ENCODE measurements at regions not wholly inside any gene's neighbourhood (a gene's known extent, or its start where the extent isn't known, plus 50 kb on each side); places are given as distances from the start of the nearest gene placed in this dataset.

GRCh38 chrX:10043386-10043785 lies 76.2 kb downstream of the CLDN34 start:
- Histone ChIP-seq H3K27me3 (replicated peaks in 1 of 4; ENCODE audit: control extremely low read depth in 1 of 4, control insufficient read depth in 3 of 4, insufficient read depth in 4 of 4, low read length in 3 of 4) (no peaks in the 10 kb centered on the region), H3K79me2 (ENCODE audit: control insufficient read depth, insufficient read depth, low read length) (peaks cover 78% of the 10 kb centered on the region), H2AFZ (ENCODE audit: insufficient read depth, low read depth, low read length, poor library complexity, severe bottlenecking) (no peak overlapping the region), H3K36me3 (replicated peaks in 1 of 2; ENCODE audit: control extremely low read depth in 1 of 2, control insufficient read depth in 1 of 2, extremely low read depth in 1 of 2, insufficient read depth in 2 of 2, low read length in 1 of 2) (no peaks in the 10 kb centered on the region), H3K4me3 (ENCODE audit: control extremely low read depth in 1 of 5, extremely low read depth in 1 of 5, insufficient read depth in 1 of 5, low read depth in 2 of 5, low read length in 4 of 5) (no peak overlapping the region), H3K4me1 (ENCODE audit: control insufficient read depth in 2 of 2, insufficient read depth in 2 of 2, low read length in 2 of 2) (peaks cover 2 to 13% of the 10 kb centered on the region in 2 donors), H3K4me2 (replicated peaks; ENCODE audit: low read depth, low read length, poor library complexity, severe bottlenecking) (no peak overlapping the region), H4K20me1 (ENCODE audit: control insufficient read depth, insufficient read depth, low read length, poor library complexity, severe bottlenecking) (peaks cover 2% of the 10 kb centered on the region), H3K27ac (ENCODE audit: low read length in 2 of 2) (no peak overlapping the region), H3K9ac (ENCODE audit: low read length) (no peak overlapping the region), H3K9me3 (ENCODE audit: control extremely low read depth in 1 of 3, control insufficient read depth in 2 of 3, insufficient read depth in 1 of 3, low read length in 2 of 3) (no peaks in the 10 kb centered on the region)
- 100% methylated on average over 1 of the region's 7 CpGs for WGBS (ENCODE audit: insufficient coverage)
- Mint-ChIP-seq H3K4me1 (peaks cover 34% of the 10 kb centered on the region), H3K4me3 (no peak overlapping the region), H3K27me3 (no peaks in the 10 kb centered on the region), H3K9me3 (ENCODE audit: insufficient read depth) (no peaks in the 10 kb centered on the region), H3K27ac (no peak overlapping the region)
- intact Hi-C loops (cut with micrococcal nuclease) = no loop called here
- POLR2A ChIA-PET = no interaction called here
- DNase-seq (no peak), ATAC-seq (ENCODE audit: low read depth) (no peak)
- CTCF ChIA-PET = no interaction called here
- TF ChIP-seq CTCF (IDR thresholded peaks at IDR 0.05) (no peak), EZH2 (IDR thresholded peaks at IDR 0.05; ENCODE audit: borderline replicate concordance, insufficient read depth, low read depth, low read length, poor library complexity, severe bottlenecking) (no peak)

GRCh38 chrX:10044021-10044420 lies 76.9 kb downstream of the CLDN34 start:
- H3K27ac Mint-ChIP-seq = no peak overlapping the region
- no peak overlapping the region for H3K4me3 Mint-ChIP-seq
- intact Hi-C loops (cut with micrococcal nuclease) = no loop called here
- H3K27ac ChIP-seq (ENCODE audit: low read length in 2 of 2) = no peak overlapping the region
- 83% methylated on average over 1 of the region's 5 CpGs for WGBS (ENCODE audit: insufficient coverage)
- CTCF ChIA-PET = interaction anchor here (1.0 to 1.2 kb wide), 2 partner anchors 76 to 161 kb away, joined by 3 to 4 read pairs; no protein-coding TSS in a partner anchor
- H3K4me2 ChIP-seq (replicated peaks; ENCODE audit: low read depth, low read length, poor library complexity, severe bottlenecking) = no peak overlapping the region
- H2AFZ ChIP-seq (ENCODE audit: insufficient read depth, low read depth, low read length, poor library complexity, severe bottlenecking) = no peak overlapping the region
- H3K27me3 Mint-ChIP-seq = no peaks in the 10 kb centered on the region
- peaks cover 2 to 13% of the 10 kb centered on the region in 2 donors for H3K4me1 ChIP-seq (ENCODE audit: control insufficient read depth in 2 of 2, insufficient read depth in 2 of 2, low read length in 2 of 2)
- peaks cover 34% of the 10 kb centered on the region for H3K4me1 Mint-ChIP-seq
- H3K9me3 ChIP-seq (ENCODE audit: control extremely low read depth in 1 of 3, control insufficient read depth in 2 of 3, insufficient read depth in 1 of 3, low read length in 2 of 3) = no peaks in the 10 kb centered on the region
- no peak for ATAC-seq (ENCODE audit: low read depth)
- no peaks in the 10 kb centered on the region for H3K36me3 ChIP-seq (replicated peaks in 1 of 2; ENCODE audit: control extremely low read depth in 1 of 2, control insufficient read depth in 1 of 2, extremely low read depth in 1 of 2, insufficient read depth in 2 of 2, low read length in 1 of 2)
- peaks cover 72% of the 10 kb centered on the region for H3K79me2 ChIP-seq (ENCODE audit: control insufficient read depth, insufficient read depth, low read length)
- no peak overlapping the region for H3K4me3 ChIP-seq (ENCODE audit: control extremely low read depth in 1 of 5, extremely low read depth in 1 of 5, insufficient read depth in 1 of 5, low read depth in 2 of 5, low read length in 4 of 5)
- POLR2A ChIA-PET = no interaction called here
- H3K9me3 Mint-ChIP-seq (ENCODE audit: insufficient read depth) = no peaks in the 10 kb centered on the region
- H4K20me1 ChIP-seq (ENCODE audit: control insufficient read depth, insufficient read depth, low read length, poor library complexity, severe bottlenecking) = peaks cover 5% of the 10 kb centered on the region
- TF ChIP-seq EZH2 (IDR thresholded peaks at IDR 0.05; ENCODE audit: borderline replicate concordance, insufficient read depth, low read depth, low read length, poor library complexity, severe bottlenecking) (no peak), CTCF (IDR thresholded peaks at IDR 0.05) (no peak)
- DNase-seq = no peak
- no peak overlapping the region for H3K9ac ChIP-seq (ENCODE audit: low read length)
- H3K27me3 ChIP-seq (replicated peaks in 1 of 4; ENCODE audit: control extremely low read depth in 1 of 4, control insufficient read depth in 3 of 4, insufficient read depth in 4 of 4, low read length in 3 of 4) = no peaks in the 10 kb centered on the region

All from B cell (primary cell).